Neural progenitor cell (in vitro differentiated cells): ENCODE measurements at regions not wholly inside any gene's neighbourhood (a gene's known extent, or its start where the extent isn't known, plus 50 kb on each side); places are given as distances from the start of the nearest gene placed in this dataset.
A peak's percentile ranks its signal among the peaks of the same experiment; 100 is the strongest.

Experiments
- DNase-seq: peaks from one replicate; pipeline ENCODE4 v3.0.0-alpha.2; 2016; ENCODE audit warnings: low spot score
- H2AFZ ChIP-seq: fragments of 200-600 bp; sonication (generic); replicated peaks from 2 replicates; pipeline ENCODE4 v1.6.1; 2016; ENCODE audit warnings: antibody characterized with exemption
- H3F3A ChIP-seq: fragments of 200-600 bp; sonication (generic); 2 replicates; pipeline ENCODE4 v1.6.1; 2016; ENCODE audit warnings: antibody characterized with exemption, low read depth
- H3K27ac ChIP-seq: fragments of 200-600 bp; sonication (generic); 2 replicates; pipeline ENCODE4 v1.5.1; 2016; ENCODE audit warnings: mild to moderate bottlenecking
- H3K27me3 ChIP-seq: fragments of 200-600 bp; sonication (generic); 2 replicates; pipeline ENCODE4 v1.6.1; 2016; ENCODE audit warnings: mild to moderate bottlenecking, moderate library complexity
- H3K36me3 ChIP-seq: fragments of 200-600 bp; sonication (generic); 2 replicates; pipeline ENCODE4 v1.5.1; 2016
- H3K4me1 ChIP-seq: fragments of 200-600 bp; sonication (generic); 2 replicates; pipeline ENCODE4 v1.6.1; 2016; ENCODE audit warnings: mixed run types
- H3K4me2 ChIP-seq: fragments of 200-600 bp; sonication (generic); 2 replicates; pipeline ENCODE4 v1.6.1; 2016
- H3K4me3 ChIP-seq: fragments of 200-600 bp; sonication (generic); 2 replicates; pipeline ENCODE4 v1.5.1; 2016
- H3K79me2 ChIP-seq: fragments of 200-600 bp; sonication (generic); 2 replicates; pipeline ENCODE4 v1.6.1; 2016; ENCODE audit warnings: low read depth
- H3K9ac ChIP-seq: fragments of 200-600 bp; sonication (generic); 2 replicates; pipeline ENCODE4 v1.6.1; 2016
- H3K9me3 ChIP-seq: fragments of 200-600 bp; sonication (generic); 2 replicates; pipeline ENCODE4 v1.5.1; 2016; ENCODE audit warnings: low read depth
- H4K20me1 ChIP-seq: fragments of 200-600 bp; sonication (generic); 2 replicates; pipeline ENCODE4 v1.6.1; 2016; ENCODE audit warnings: low read depth
- H3K27ac Mint-ChIP-seq: 3 replicates; pipeline ENCODE4 v1.8.0; 2021; ENCODE audit warnings: mixed read lengths
- H3K27me3 Mint-ChIP-seq: 2 replicates; pipeline ENCODE4 v1.8.0; 2022; ENCODE audit warnings: low read depth, mild to moderate bottlenecking, inconsistent platforms, moderate library complexity, mixed read lengths; ENCODE audit not compliant: insufficient read depth
- H3K36me3 Mint-ChIP-seq: 3 replicates; pipeline ENCODE4 v1.8.0; 2021; ENCODE audit warnings: mixed read lengths
- H3K4me1 Mint-ChIP-seq: 3 replicates; pipeline ENCODE4 v1.8.0; 2021; ENCODE audit warnings: mixed read lengths
- H3K4me3 Mint-ChIP-seq: 3 replicates; pipeline ENCODE4 v1.8.0; 2021; ENCODE audit warnings: mild to moderate bottlenecking, moderate library complexity, mixed read lengths
- H3K9me3 Mint-ChIP-seq: 3 replicates; pipeline ENCODE4 v1.8.0; 2020; ENCODE audit warnings: mixed read lengths
- CTCF ChIP-seq: fragments of 200-600 bp; sonication (generic); IDR thresholded peaks from 2 replicates; pipeline ENCODE4 v1.5.1; 2017; ENCODE audit warnings: antibody characterized with exemption, mild to moderate bottlenecking
- EZH2 ChIP-seq: fragments of 200-600 bp; sonication (generic); IDR thresholded peaks from 2 replicates; pipeline ENCODE4 v1.6.1; 2017; ENCODE audit warnings: antibody characterized with exemption, mild to moderate bottlenecking, moderate library complexity
- EZH2phosphoT487 ChIP-seq: fragments of 200-600 bp; sonication (generic); IDR thresholded peaks from 2 replicates; pipeline ENCODE4 v1.6.1; 2017; ENCODE audit warnings: antibody characterized with exemption

- Histone ChIP-seq H3K79me2 (no peaks in the 10 kb centered on the region), H4K20me1 (no peaks in the 10 kb centered on the region), H3K4me1 (no peaks in the 10 kb centered on the region), H3K9me3 (no peaks in the 10 kb centered on the region), H3K4me3 (no peak overlapping the region), H3K27ac (no peak overlapping the region), H3K27me3 (no peaks in the 10 kb centered on the region), H3F3A (peaks cover 9% of the 10 kb centered on the region), H3K36me3 (no peaks in the 10 kb centered on the region), H2AFZ (no peak overlapping the region), H3K9ac (no peak overlapping the region), H3K4me2 (no peak overlapping the region)
- Mint-ChIP-seq H3K4me1 (peaks cover 15% of the 10 kb centered on the region), H3K9me3 (peaks cover 2% of the 10 kb centered on the region), H3K27ac (no peak overlapping the region), H3K27me3 (peaks cover 11% of the 10 kb centered on the region), H3K36me3 (no peaks in the 10 kb centered on the region), H3K4me3 (no peak overlapping the region)
- TF ChIP-seq EZH2, result no peak
- no peak for TF ChIP-seq CTCF
- no peak for TF ChIP-seq EZH2phosphoT487
- DNase-seq, result no peak
Measured at GRCh38 chr14:76268700-76269099, 107.2 kb upstream of the ESRRB start.

GRCh38 chr14:76271041-76271755 is 104.7 kb upstream of the ESRRB start:
- Histone ChIP-seq H4K20me1 (no peaks in the 10 kb centered on the region), H3K9me3 (no peaks in the 10 kb centered on the region), H3K9ac (no peak overlapping the region), H3F3A (peaks cover 9% of the 10 kb centered on the region), H3K4me1 (no peaks in the 10 kb centered on the region), H3K27me3 (no peaks in the 10 kb centered on the region), H3K36me3 (no peaks in the 10 kb centered on the region), H3K79me2 (no peaks in the 10 kb centered on the region), H3K4me2 (no peak overlapping the region), H3K27ac (no peak overlapping the region), H3K4me3 (no peak overlapping the region), H2AFZ (no peak overlapping the region)
- no peak for DNase-seq
- no peak for TF ChIP-seq EZH2
- peaks cover 2% of the 10 kb centered on the region for H3K9me3 Mint-ChIP-seq
- H3K27me3 Mint-ChIP-seq, result peaks cover 7% of the 10 kb centered on the region
- peak overlapping the region; percentile 43 for H3K27ac Mint-ChIP-seq
- no peaks in the 10 kb centered on the region for H3K36me3 Mint-ChIP-seq
- H3K4me1 Mint-ChIP-seq, result peaks cover 15% of the 10 kb centered on the region
- H3K4me3 Mint-ChIP-seq, result no peak overlapping the region

- Mint-ChIP-seq H3K9me3 (no peaks in the 10 kb centered on the region), H3K4me3 (no peak overlapping the region), H3K27me3 (peaks cover 7% of the 10 kb centered on the region), H3K4me1 (peaks cover 15% of the 10 kb centered on the region), H3K36me3 (no peaks in the 10 kb centered on the region), H3K27ac (no peak overlapping the region)
- no peaks in the 10 kb centered on the region for H3K36me3 ChIP-seq
- H3K4me1 ChIP-seq, result no peaks in the 10 kb centered on the region
- H3K27ac ChIP-seq, result no peak overlapping the region
- H3K4me3 ChIP-seq, result no peak overlapping the region
- TF ChIP-seq EZH2 (no peak), CTCF (no peak), EZH2phosphoT487 (no peak)
- H3K4me2 ChIP-seq, result no peak overlapping the region
- H4K20me1 ChIP-seq, result no peaks in the 10 kb centered on the region
- H3K79me2 ChIP-seq, result no peaks in the 10 kb centered on the region
- H3K27me3 ChIP-seq, result no peaks in the 10 kb centered on the region
- DNase-seq, result no peak
- peaks cover 6% of the 10 kb centered on the region for H3F3A ChIP-seq
- H3K9ac ChIP-seq, result no peak overlapping the region
- no peak overlapping the region for H2AFZ ChIP-seq
- H3K9me3 ChIP-seq, result no peaks in the 10 kb centered on the region
Measured at GRCh38 chr14:76272349-76272748, 103.6 kb upstream of the ESRRB start.

- no peaks in the 10 kb centered on the region for H3K36me3 ChIP-seq
- H3K9ac ChIP-seq, result no peak overlapping the region
- no peaks in the 10 kb centered on the region for H3K36me3 Mint-ChIP-seq
- no peak overlapping the region for H3K4me3 Mint-ChIP-seq
- H3K4me1 Mint-ChIP-seq, result peaks cover 15% of the 10 kb centered on the region
- no peaks in the 10 kb centered on the region for H3K9me3 Mint-ChIP-seq
- H3K27me3 ChIP-seq, result no peaks in the 10 kb centered on the region
- H3K79me2 ChIP-seq, result no peaks in the 10 kb centered on the region
- peaks cover 1% of the 10 kb centered on the region for H3F3A ChIP-seq
- TF ChIP-seq EZH2 (no peak), EZH2phosphoT487 (no peak), CTCF (no peak)
- H3K27me3 Mint-ChIP-seq, result peaks cover 7% of the 10 kb centered on the region
- H2AFZ ChIP-seq, result no peak overlapping the region
- no peak overlapping the region for H3K4me2 ChIP-seq
- H3K27ac Mint-ChIP-seq, result no peak overlapping the region
- no peak overlapping the region for H3K4me3 ChIP-seq
- no peaks in the 10 kb centered on the region for H4K20me1 ChIP-seq
- H3K27ac ChIP-seq, result no peak overlapping the region
- no peaks in the 10 kb centered on the region for H3K9me3 ChIP-seq
- DNase-seq, result no peak
- H3K4me1 ChIP-seq, result no peaks in the 10 kb centered on the region
Measured at GRCh38 chr14:76272774-76273173, 103.2 kb upstream of the ESRRB start.
